GM23338 (cell line): ENCODE measurements at regions not wholly inside any gene's neighbourhood (a gene's known extent, or its start where the extent isn't known, plus 50 kb on each side); places are given as distances from the start of the nearest gene placed in this dataset.

Experiments used
- ATAC-seq: fragments of 200-7000 bp; cut with Tn5 transposase; 3 replicates; pipeline ENCODE4 v1.9.1; 2020
- DNase-seq: peaks from one replicate; pipeline ENCODE4 v3.0.0-alpha.2; 2015; ENCODE audit warnings: low spot score
- H2AFZ ChIP-seq: fragments of 200-600 bp; sonication (generic); 2 replicates; pipeline ENCODE4 v1.8.0; 2016; ENCODE audit warnings: antibody characterized with exemption, mild to moderate bottlenecking, moderate library complexity
- H3F3A ChIP-seq: fragments of 200-600 bp; sonication (generic); replicated peaks from 2 replicates; pipeline ENCODE4 v1.8.0; 2017; ENCODE audit warnings: antibody characterized with exemption, mixed run types, low read depth
- H3K27ac ChIP-seq: fragments of 200-600 bp; sonication (generic); 2 replicates; pipeline ENCODE4 v1.6.1; 2016; ENCODE audit warnings: low read depth
- H3K27me3 ChIP-seq: fragments of 200-600 bp; sonication (generic); 2 replicates; pipeline ENCODE4 v1.8.0; 2016; ENCODE audit warnings: mild to moderate bottlenecking, mixed run types, moderate library complexity; ENCODE audit not compliant: insufficient read depth
- H3K36me3 ChIP-seq: fragments of 200-600 bp; sonication (generic); 2 replicates; pipeline ENCODE4 v1.8.0; 2016; ENCODE audit warnings: mild to moderate bottlenecking; ENCODE audit not compliant: insufficient read depth
- H3K4me1 ChIP-seq: fragments of 200-600 bp; sonication (generic); 2 replicates; pipeline ENCODE4 v1.8.0; 2016; ENCODE audit warnings: mild to moderate bottlenecking, moderate library complexity; ENCODE audit not compliant: insufficient read depth
- H3K4me2 ChIP-seq: fragments of 200-600 bp; sonication (generic); 2 replicates; pipeline ENCODE4 v1.7.1; 2017; ENCODE audit warnings: mixed run types
- H3K4me3 ChIP-seq: fragments of 200-600 bp; sonication (generic); 2 replicates; pipeline ENCODE4 v1.6.1; 2016; ENCODE audit warnings: mixed run types
- H3K79me2 ChIP-seq: fragments of 200-600 bp; sonication (generic); replicated peaks from 2 replicates; pipeline ENCODE4 v1.8.0; 2017; ENCODE audit warnings: mild to moderate bottlenecking; ENCODE audit not compliant: insufficient read depth
- H3K9me2 ChIP-seq: fragments of 200-600 bp; sonication (generic); 2 replicates; pipeline ENCODE4 v1.8.0; 2017; ENCODE audit not compliant: insufficient read depth
- H4K20me1 ChIP-seq: fragments of 200-600 bp; sonication (generic); replicated peaks from 2 replicates; pipeline ENCODE4 v1.8.0; 2017; ENCODE audit warnings: mild to moderate bottlenecking; ENCODE audit not compliant: insufficient read depth
- H3K27ac Mint-ChIP-seq: 2 replicates; pipeline ENCODE4 v1.8.0; 2020; ENCODE audit warnings: inconsistent platforms, mild to moderate bottlenecking, moderate library complexity, mixed read lengths
- H3K27me3 Mint-ChIP-seq: 3 replicates; pipeline ENCODE4 v1.8.0; 2022; ENCODE audit warnings: low read depth, mild to moderate bottlenecking, moderate library complexity, mixed read lengths, inconsistent platforms; ENCODE audit not compliant: insufficient read depth, poor library complexity
- H3K36me3 Mint-ChIP-seq: 3 replicates; pipeline ENCODE4 v1.8.0; 2021; ENCODE audit warnings: low read depth, mild to moderate bottlenecking, inconsistent platforms, moderate library complexity, mixed read lengths
- H3K4me1 Mint-ChIP-seq: 3 replicates; pipeline ENCODE4 v1.8.0; 2020; ENCODE audit warnings: mild to moderate bottlenecking, inconsistent platforms, mixed read lengths
- H3K4me3 Mint-ChIP-seq: 3 replicates; pipeline ENCODE4 v1.8.0; 2021; ENCODE audit warnings: moderate library complexity, mild to moderate bottlenecking, inconsistent platforms, mixed read lengths
- H3K9me3 Mint-ChIP-seq: 3 replicates; pipeline ENCODE4 v1.8.0; 2020; ENCODE audit warnings: moderate library complexity, mild to moderate bottlenecking, inconsistent platforms, mixed read lengths
- CREB1 ChIP-seq: fragments of 250-450 bp; sonication (Bioruptor Pico); IDR thresholded peaks from 2 replicates; pipeline ENCODE4 v1.5.0; 2020; ENCODE audit warnings: low read depth, mild to moderate bottlenecking, moderate library complexity
- ETS1 ChIP-seq: IDR thresholded peaks from 2 replicates; pipeline ENCODE4 v1.6.1; 2016; ENCODE audit warnings: antibody characterized with exemption
- EZH2 ChIP-seq: fragments of 200-600 bp; sonication (generic); IDR thresholded peaks from one replicate; pipeline ENCODE4 v1.8.0; 2017; ENCODE audit warnings: antibody characterized with exemption, mild to moderate bottlenecking, low read depth; ENCODE audit not compliant: unreplicated experiment
- EZH2phosphoT487 ChIP-seq: fragments of 200-600 bp; sonication (generic); IDR thresholded peaks from one replicate; pipeline ENCODE4 v1.8.1; 2018; ENCODE audit warnings: antibody characterized with exemption; ENCODE audit not compliant: unreplicated experiment
- JUNB ChIP-seq: IDR thresholded peaks from one replicate; pipeline ENCODE4 v1.6.1; 2016; ENCODE audit warnings: antibody characterized with exemption; ENCODE audit not compliant: unreplicated experiment
- NANOG ChIP-seq: IDR thresholded peaks from 2 replicates; pipeline ENCODE4 v1.6.1; 2016; ENCODE audit warnings: antibody characterized with exemption, borderline replicate concordance
- POLR2AphosphoS5 ChIP-seq: IDR thresholded peaks from 2 replicates; pipeline ENCODE4 v1.6.1; 2016; ENCODE audit warnings: antibody characterized with exemption, low read depth
- STAT1 ChIP-seq: IDR thresholded peaks from one replicate; pipeline ENCODE4 v1.6.1; 2016; ENCODE audit warnings: antibody characterized with exemption; ENCODE audit not compliant: unreplicated experiment
- ZNF114 ChIP-seq: fragments of 250-450 bp; sonication (Bioruptor Pico); IDR thresholded peaks from 2 replicates; pipeline ENCODE4 v1.5.0; 2020; ENCODE audit warnings: mild to moderate bottlenecking, moderate library complexity
- ZNF331 ChIP-seq: fragments of 250-450 bp; sonication (Bioruptor Pico); IDR thresholded peaks from 2 replicates; pipeline ENCODE4 v1.5.0; 2020; ENCODE audit warnings: low read depth, mild to moderate bottlenecking, moderate library complexity
- ZNF462 ChIP-seq: fragments of 250-450 bp; sonication (Bioruptor Pico); IDR thresholded peaks from 2 replicates; pipeline ENCODE4 v1.5.0; 2020; ENCODE audit warnings: mild to moderate bottlenecking, moderate library complexity
- TF ChIP-seq, protein P1 (sequence below): IDR thresholded peaks from one replicate; pipeline ENCODE4 v1.6.1; 2018; ENCODE audit warnings: antibody characterized with exemption; ENCODE audit not compliant: unreplicated experiment
- TF ChIP-seq, protein P2 (sequence below), 2 experiments: fragments of 200-600 bp in 1 of 2; sonication (generic) in 1 of 2; conservative IDR thresholded peaks; 2 replicates each; pipeline versions ENCODE4 v1.5.1 to v1.6.1; 2016 to 2017; ENCODE audit warnings: antibody characterized with exemption in 2 of 2, low read depth in 2 of 2, mild to moderate bottlenecking in 2 of 2, moderate library complexity in 1 of 2

- Histone ChIP-seq H3K36me3 (no peaks in the 10 kb centered on the region), H3K27me3 (no peaks in the 10 kb centered on the region), H2AFZ (no peak overlapping the region), H3K4me3 (no peak overlapping the region), H3K4me2 (no peak overlapping the region), H3K27ac (no peak overlapping the region), H3F3A (no peaks in the 10 kb centered on the region), H3K79me2 (no peaks in the 10 kb centered on the region), H4K20me1 (no peaks in the 10 kb centered on the region), H3K4me1 (0 out of 2 replicates have a peak, but pooled peaks cover 3% of the 10 kb centered on the region), H3K9me2 (0 out of 2 replicates have a peak, but pooled peaks cover 4% of the 10 kb centered on the region)
- no peak for TF ChIP-seq EZH2
- no peak for TF ChIP-seq ZNF331 (CRISPR knock-in tag)
- TF ChIP-seq ZNF114 (CRISPR knock-in tag): no peak
- TF ChIP-seq STAT1: no peak
- no peak for TF ChIP-seq JUNB
- TF ChIP-seq NANOG: no peak
- no peak for TF ChIP-seq ZNF462 (CRISPR knock-in tag)
- no peak for TF ChIP-seq ETS1
- TF ChIP-seq, protein P1, sequence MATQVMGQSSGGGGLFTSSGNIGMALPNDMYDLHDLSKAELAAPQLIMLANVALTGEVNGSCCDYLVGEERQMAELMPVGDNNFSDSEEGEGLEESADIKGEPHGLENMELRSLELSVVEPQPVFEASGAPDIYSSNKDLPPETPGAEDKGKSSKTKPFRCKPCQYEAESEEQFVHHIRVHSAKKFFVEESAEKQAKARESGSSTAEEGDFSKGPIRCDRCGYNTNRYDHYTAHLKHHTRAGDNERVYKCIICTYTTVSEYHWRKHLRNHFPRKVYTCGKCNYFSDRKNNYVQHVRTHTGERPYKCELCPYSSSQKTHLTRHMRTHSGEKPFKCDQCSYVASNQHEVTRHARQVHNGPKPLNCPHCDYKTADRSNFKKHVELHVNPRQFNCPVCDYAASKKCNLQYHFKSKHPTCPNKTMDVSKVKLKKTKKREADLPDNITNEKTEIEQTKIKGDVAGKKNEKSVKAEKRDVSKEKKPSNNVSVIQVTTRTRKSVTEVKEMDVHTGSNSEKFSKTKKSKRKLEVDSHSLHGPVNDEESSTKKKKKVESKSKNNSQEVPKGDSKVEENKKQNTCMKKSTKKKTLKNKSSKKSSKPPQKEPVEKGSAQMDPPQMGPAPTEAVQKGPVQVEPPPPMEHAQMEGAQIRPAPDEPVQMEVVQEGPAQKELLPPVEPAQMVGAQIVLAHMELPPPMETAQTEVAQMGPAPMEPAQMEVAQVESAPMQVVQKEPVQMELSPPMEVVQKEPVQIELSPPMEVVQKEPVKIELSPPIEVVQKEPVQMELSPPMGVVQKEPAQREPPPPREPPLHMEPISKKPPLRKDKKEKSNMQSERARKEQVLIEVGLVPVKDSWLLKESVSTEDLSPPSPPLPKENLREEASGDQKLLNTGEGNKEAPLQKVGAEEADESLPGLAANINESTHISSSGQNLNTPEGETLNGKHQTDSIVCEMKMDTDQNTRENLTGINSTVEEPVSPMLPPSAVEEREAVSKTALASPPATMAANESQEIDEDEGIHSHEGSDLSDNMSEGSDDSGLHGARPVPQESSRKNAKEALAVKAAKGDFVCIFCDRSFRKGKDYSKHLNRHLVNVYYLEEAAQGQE: no peak
- TF ChIP-seq POLR2AphosphoS5: no peak
- no peak for TF ChIP-seq CREB1
- TF ChIP-seq, protein P2, sequence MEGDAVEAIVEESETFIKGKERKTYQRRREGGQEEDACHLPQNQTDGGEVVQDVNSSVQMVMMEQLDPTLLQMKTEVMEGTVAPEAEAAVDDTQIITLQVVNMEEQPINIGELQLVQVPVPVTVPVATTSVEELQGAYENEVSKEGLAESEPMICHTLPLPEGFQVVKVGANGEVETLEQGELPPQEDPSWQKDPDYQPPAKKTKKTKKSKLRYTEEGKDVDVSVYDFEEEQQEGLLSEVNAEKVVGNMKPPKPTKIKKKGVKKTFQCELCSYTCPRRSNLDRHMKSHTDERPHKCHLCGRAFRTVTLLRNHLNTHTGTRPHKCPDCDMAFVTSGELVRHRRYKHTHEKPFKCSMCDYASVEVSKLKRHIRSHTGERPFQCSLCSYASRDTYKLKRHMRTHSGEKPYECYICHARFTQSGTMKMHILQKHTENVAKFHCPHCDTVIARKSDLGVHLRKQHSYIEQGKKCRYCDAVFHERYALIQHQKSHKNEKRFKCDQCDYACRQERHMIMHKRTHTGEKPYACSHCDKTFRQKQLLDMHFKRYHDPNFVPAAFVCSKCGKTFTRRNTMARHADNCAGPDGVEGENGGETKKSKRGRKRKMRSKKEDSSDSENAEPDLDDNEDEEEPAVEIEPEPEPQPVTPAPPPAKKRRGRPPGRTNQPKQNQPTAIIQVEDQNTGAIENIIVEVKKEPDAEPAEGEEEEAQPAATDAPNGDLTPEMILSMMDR (conservative IDR thresholded peaks at IDR 0.05; ENCODE audit: low read depth in 2 of 2): no peak
- no peak for TF ChIP-seq EZH2phosphoT487
- no peaks in the 10 kb centered on the region for H3K9me3 Mint-ChIP-seq
- H3K4me3 Mint-ChIP-seq: no peak overlapping the region
- H3K27me3 Mint-ChIP-seq: no peaks in the 10 kb centered on the region
- H3K27ac Mint-ChIP-seq: no peak overlapping the region
- ATAC-seq (no peak), DNase-seq (no peak)
- no peaks in the 10 kb centered on the region for H3K36me3 Mint-ChIP-seq
- 0 out of 3 replicates have a peak, but pooled peaks cover 5% of the 10 kb centered on the region for H3K4me1 Mint-ChIP-seq
These were observed 79.6 kb downstream of the HRH4 start for GRCh38 chr18:24539866-24540617.
